GM10266 (cell line): ENCODE measurements at regions not wholly inside any gene's neighbourhood (a gene's known extent, or its start where the extent isn't known, plus 50 kb on each side); places are given as distances from the start of the nearest gene placed in this dataset.
"Not testable (repeated sequence)": the region's sequence is repeated elsewhere in the genome, so short reads cannot be mapped to it uniquely, and the experiment has no call there.

Source experiments
- DNase-seq: peaks from one replicate; pipeline ENCODE4 v3.0.0; 2012; ENCODE audit errors: extremely low spot score
- CTCF ChIP-seq: IDR thresholded peaks from 2 replicates; pipeline ENCODE4 v1.5.1; 2012; ENCODE audit warnings: mild to moderate bottlenecking, low read depth; ENCODE audit not compliant: control insufficient read depth, insufficient read depth; ENCODE audit errors: missing control alignments

DNA sequence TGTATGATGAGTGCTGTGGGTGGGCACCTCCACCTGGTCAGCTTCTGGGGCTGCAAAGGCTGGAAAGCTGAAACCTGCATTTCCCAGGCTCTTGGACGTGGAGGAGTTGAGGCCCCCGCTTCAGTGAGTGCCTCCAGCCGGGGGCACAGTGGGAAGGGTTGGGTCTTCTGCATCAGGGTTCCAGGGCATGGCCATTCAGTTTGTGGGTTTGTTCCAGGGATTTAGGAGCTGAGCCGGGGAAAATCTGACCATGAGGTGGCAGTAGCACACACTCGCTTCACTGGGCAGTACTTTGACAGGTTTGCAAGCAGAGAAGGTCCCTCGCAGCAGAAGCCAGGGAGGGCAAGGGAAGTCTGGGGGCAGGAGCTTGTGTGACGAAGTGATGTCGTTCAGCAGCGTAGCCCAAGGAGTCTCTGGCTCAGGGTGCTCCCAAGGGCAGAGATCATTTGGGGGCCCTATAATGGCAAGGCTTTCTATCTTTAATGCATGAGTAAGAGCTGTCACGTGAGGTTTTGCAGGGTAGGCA is 69.5 kb upstream of the SULF2 start:
- DNase-seq, result peak; percentile 45
- TF ChIP-seq CTCF, result peak; percentile 54

DNA sequence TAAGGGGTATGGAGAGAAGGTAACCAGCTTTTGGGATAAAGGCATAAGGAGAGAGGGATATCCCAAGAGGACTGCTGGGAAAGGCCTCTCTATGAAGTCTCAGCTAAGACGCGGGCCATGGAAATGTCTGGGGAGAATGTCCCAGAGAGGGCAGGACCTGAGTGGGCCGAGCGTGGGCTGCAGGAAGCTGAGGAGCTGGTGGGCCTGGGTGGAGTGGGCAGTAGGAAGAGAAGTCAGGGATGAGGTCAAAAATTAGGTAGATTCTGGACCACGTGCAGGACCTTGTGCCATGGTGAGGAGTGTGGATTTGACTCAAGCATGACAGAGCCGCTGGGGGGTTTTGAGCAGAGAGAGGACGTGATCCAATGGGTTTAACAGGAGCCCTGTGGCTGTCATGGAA is 66.5 kb upstream of the SULF2 start:
- no peak for TF ChIP-seq CTCF

DNA sequence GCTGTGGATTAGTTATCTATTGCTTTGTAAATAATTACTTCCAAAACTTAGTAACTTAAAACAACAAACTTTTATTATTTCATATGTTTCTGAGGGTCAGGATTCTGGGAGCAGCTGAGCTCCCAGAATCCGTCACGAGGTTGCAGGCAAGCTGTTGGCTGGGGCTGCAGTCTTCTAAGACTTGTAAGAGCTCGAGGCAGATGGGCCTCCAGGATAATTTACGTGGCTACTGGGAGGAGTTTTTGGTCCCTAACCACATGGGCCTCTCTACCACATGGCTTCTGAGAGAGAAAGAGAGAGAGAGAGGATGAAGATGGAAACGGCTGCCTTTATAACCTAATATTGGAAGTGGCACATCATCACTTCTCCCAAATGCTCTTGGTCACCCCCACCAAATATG is 64.9 kb upstream of the SULF2 start:
- no peak for DNase-seq
- TF ChIP-seq CTCF, result no peak

More for the DNA sequence above, 66.5 kb upstream of the SULF2 start:
- no peak for DNase-seq

DNA sequence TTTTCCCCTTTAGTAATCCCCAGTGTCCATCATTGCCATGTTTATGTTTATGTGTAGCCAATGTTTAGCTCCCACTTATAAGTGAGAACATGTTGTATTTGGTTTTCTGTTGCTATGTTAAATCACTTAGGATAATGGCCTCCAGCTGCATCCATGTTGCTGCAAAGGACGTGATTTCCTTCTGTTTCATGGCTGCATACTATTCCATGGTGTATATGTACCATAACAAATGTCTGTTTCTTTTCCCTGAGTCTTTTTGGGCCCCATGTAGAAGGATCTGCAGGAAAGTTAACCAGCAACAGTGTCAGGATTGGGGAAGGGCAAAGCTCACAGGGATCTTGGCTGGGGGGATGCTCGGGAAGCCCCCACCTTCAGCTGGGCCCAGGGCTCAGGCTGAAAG is 64.3 kb upstream of the SULF2 start:
- no peak for DNase-seq
- TF ChIP-seq CTCF, result no peak

- TF ChIP-seq CTCF, result no peak
Observed at GRCh38 chr20:47849006-47849405, 63.7 kb upstream of the SULF2 start.

DNA sequence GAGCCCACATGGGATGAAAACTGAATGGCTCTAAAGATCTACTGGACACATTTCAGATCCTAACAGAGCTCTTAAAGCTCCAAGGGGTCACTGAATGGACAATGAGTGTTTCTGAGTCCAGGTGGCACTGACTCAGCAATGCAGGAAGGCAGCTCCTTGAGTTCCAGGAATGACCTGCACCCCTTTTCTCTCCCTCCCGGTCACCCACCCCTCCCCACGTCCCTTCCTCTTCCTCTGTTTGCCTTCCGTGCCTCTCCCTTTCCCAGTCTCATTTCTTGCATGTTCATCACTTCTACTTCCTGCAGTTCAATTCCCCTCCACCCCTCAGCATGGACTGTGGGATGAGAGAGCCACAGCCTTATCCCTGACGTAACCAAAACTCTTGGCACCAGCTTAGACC is 63.3 kb upstream of the SULF2 start:
- not testable (repeated sequence) for DNase-seq

More at GRCh38 chr20:47849006-47849405, 63.7 kb upstream of the SULF2 start:
- no peak for DNase-seq

DNA sequence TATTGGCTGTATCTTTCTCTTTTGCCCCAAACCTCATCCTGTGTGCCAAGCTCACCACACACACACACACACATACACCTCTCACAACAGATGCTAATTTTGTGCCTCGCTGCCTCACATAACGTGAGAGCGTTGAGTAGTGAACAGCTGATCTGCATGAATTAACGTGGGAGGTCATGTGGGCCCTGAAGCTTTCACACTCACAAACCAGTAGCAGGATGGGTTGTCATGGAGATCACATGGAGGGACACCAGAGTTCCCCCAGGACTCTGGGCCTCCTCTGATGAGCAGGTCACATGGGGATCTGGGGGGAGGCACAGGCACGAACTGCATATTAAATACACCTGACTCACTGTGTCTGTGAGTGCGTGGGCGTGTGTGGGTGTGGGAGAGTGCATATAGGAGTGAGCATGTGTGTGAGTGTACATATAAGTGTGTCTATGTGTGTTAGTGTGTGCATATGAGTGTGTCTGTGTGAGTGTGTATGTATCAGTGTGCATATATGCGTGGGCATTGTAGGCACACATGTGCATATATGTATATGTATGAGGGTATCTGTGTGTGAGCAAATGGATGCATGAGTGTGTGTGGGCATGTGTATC is 62.7 kb upstream of the SULF2 start:
- no peak for TF ChIP-seq CTCF
- DNase-seq, result no peak

- not testable (repeated sequence) for DNase-seq
Observed at GRCh38 chr20:47847220-47847619, 61.9 kb upstream of the SULF2 start.

DNA sequence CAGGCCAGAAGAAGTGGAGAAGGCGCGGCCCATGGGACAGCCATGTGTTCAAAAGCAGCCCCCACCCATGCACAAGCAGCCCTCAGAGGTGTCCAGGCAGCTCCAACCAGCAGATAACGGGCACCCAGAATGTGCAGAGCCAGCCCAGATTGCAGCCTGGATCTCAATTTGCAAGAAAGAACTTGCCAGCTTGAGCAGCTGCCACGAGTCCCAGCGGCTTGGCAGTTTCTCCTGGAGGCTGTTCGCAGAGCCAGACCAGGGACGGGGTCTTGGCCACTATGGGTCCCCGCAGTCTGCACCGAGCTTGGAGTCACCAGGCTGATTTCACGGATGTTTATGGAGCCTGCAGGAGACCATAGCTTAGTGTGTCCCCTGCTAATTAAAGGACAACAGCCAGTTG is 61.4 kb upstream of the SULF2 start:
- not testable (repeated sequence) for DNase-seq

GRCh38 chr20:47845382-47845977 is 60.2 kb upstream of the SULF2 start:
- not testable (repeated sequence) for DNase-seq

GRCh38 chr20:47844568-47844906 is 59.3 kb upstream of the SULF2 start:
- DNase-seq, result not testable (repeated sequence)
